Osteocyte (in vitro differentiated cells): ENCODE measurements at regions not wholly inside any gene's neighbourhood (a gene's known extent, or its start where the extent isn't known, plus 50 kb on each side); places are given as distances from the start of the nearest gene placed in this dataset.

Experiments used
- DNase-seq: peaks from one replicate; pipeline ENCODE4 v3.0.0; 2021; ENCODE audit warnings: mixed read lengths; ENCODE audit not compliant: unreplicated experiment; ENCODE audit errors: extremely low spot score
- H3K27ac Mint-ChIP-seq: one replicate; pipeline ENCODE4 v1.8.0; 2021; ENCODE audit warnings: mild to moderate bottlenecking, mixed read lengths; ENCODE audit not compliant: unreplicated experiment
- H3K27me3 Mint-ChIP-seq: one replicate; pipeline ENCODE4 v1.8.0; 2021; ENCODE audit warnings: mixed read lengths; ENCODE audit not compliant: unreplicated experiment
- H3K36me3 Mint-ChIP-seq: one replicate; pipeline ENCODE4 v1.8.0; 2021; ENCODE audit warnings: mixed read lengths; ENCODE audit not compliant: unreplicated experiment
- H3K4me1 Mint-ChIP-seq: one replicate; pipeline ENCODE4 v1.8.0; 2021; ENCODE audit warnings: mixed read lengths; ENCODE audit not compliant: unreplicated experiment
- H3K4me3 Mint-ChIP-seq: one replicate; pipeline ENCODE4 v1.8.0; 2021; ENCODE audit warnings: mild to moderate bottlenecking, moderate library complexity, mixed read lengths; ENCODE audit not compliant: unreplicated experiment
- H3K9me3 Mint-ChIP-seq: one replicate; pipeline ENCODE4 v1.8.0; 2021; ENCODE audit warnings: mixed read lengths; ENCODE audit not compliant: unreplicated experiment
- CTCF ChIP-seq: fragments of 200-600 bp; sonication (generic); IDR thresholded peaks from 2 replicates; pipeline ENCODE4 v1.5.0; 2021; ENCODE audit warnings: antibody characterized with exemption, mild to moderate bottlenecking, moderate library complexity

GRCh38 chr22:49532869-49533802, 294.5 kb downstream of the BRD1 start:
- H3K27me3 Mint-ChIP-seq, result peaks cover 14% of the 10 kb centered on the region
- H3K36me3 Mint-ChIP-seq, result no peaks in the 10 kb centered on the region
- TF ChIP-seq CTCF, result no peak
- no peaks in the 10 kb centered on the region for H3K4me1 Mint-ChIP-seq
- H3K27ac Mint-ChIP-seq, result no peak overlapping the region
- H3K4me3 Mint-ChIP-seq, result no peak overlapping the region
- H3K9me3 Mint-ChIP-seq, result no peaks in the 10 kb centered on the region
- DNase-seq, result no peak

GRCh38 chr22:49531368-49531791, 296.3 kb downstream of the BRD1 start:
- no peaks in the 10 kb centered on the region for H3K36me3 Mint-ChIP-seq
- no peaks in the 10 kb centered on the region for H3K9me3 Mint-ChIP-seq
- no peak for TF ChIP-seq CTCF
- H3K4me1 Mint-ChIP-seq, result no peaks in the 10 kb centered on the region
- H3K4me3 Mint-ChIP-seq, result no peak overlapping the region
- H3K27me3 Mint-ChIP-seq, result peaks cover 11% of the 10 kb centered on the region
- H3K27ac Mint-ChIP-seq, result no peak overlapping the region
- no peak for DNase-seq

GRCh38 chr22:49530671-49531367, 296.9 kb downstream of the BRD1 start:
- H3K4me3 Mint-ChIP-seq, result no peak overlapping the region
- no peaks in the 10 kb centered on the region for H3K4me1 Mint-ChIP-seq
- H3K9me3 Mint-ChIP-seq, result no peaks in the 10 kb centered on the region
- peaks cover 8% of the 10 kb centered on the region for H3K27me3 Mint-ChIP-seq
- TF ChIP-seq CTCF, result no peak
- H3K36me3 Mint-ChIP-seq, result no peaks in the 10 kb centered on the region
- H3K27ac Mint-ChIP-seq, result no peak overlapping the region
- DNase-seq, result no peak

- H3K4me1 Mint-ChIP-seq, result no peaks in the 10 kb centered on the region
- H3K9me3 Mint-ChIP-seq, result no peaks in the 10 kb centered on the region
- no peak for DNase-seq
- TF ChIP-seq CTCF, result no peak
- H3K4me3 Mint-ChIP-seq, result no peak overlapping the region
- no peaks in the 10 kb centered on the region for H3K36me3 Mint-ChIP-seq
- H3K27ac Mint-ChIP-seq, result no peak overlapping the region
- H3K27me3 Mint-ChIP-seq, result no peaks in the 10 kb centered on the region
Measured at GRCh38 chr22:49528420-49528720, 299.3 kb downstream of the BRD1 start.
